ENCODE measurements at regions not wholly inside any gene's neighbourhood (a gene's known extent, or its start where the extent isn't known, plus 50 kb on each side); places are given as distances from the start of the nearest gene placed in this dataset.

DNA sequence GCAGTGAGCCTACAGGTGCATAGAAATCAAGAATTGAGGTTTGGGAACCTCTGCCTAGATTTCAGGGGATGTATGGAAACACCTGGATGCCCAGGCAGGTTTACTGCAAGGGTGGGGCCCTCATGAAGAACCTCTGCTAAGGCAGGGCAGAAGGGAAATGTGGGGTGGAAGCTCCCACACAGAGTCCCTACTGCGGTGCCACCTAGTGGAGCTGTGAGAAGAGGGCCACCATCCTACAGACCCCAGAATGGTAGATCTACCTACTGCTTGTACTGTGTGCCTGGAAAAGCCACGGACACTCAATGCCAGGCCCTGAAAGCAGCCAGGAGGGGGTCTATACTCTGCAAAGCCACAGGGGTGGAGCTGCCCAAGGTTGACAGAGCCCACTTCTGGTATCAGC, 533.5 kb downstream of the GPAM start:
- TF ChIP-seq, protein P1, sequence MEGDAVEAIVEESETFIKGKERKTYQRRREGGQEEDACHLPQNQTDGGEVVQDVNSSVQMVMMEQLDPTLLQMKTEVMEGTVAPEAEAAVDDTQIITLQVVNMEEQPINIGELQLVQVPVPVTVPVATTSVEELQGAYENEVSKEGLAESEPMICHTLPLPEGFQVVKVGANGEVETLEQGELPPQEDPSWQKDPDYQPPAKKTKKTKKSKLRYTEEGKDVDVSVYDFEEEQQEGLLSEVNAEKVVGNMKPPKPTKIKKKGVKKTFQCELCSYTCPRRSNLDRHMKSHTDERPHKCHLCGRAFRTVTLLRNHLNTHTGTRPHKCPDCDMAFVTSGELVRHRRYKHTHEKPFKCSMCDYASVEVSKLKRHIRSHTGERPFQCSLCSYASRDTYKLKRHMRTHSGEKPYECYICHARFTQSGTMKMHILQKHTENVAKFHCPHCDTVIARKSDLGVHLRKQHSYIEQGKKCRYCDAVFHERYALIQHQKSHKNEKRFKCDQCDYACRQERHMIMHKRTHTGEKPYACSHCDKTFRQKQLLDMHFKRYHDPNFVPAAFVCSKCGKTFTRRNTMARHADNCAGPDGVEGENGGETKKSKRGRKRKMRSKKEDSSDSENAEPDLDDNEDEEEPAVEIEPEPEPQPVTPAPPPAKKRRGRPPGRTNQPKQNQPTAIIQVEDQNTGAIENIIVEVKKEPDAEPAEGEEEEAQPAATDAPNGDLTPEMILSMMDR (IDR thresholded peaks at IDR 0.05; ENCODE audit: low read depth, low read length, missing control alignments) = no peak
- no peak overlapping the region for H3K4me3 ChIP-seq (replicated peaks; ENCODE audit: low read depth, low read length)
- DNase-seq (ENCODE audit: extremely low read depth, low read depth) = no peak

DNA sequence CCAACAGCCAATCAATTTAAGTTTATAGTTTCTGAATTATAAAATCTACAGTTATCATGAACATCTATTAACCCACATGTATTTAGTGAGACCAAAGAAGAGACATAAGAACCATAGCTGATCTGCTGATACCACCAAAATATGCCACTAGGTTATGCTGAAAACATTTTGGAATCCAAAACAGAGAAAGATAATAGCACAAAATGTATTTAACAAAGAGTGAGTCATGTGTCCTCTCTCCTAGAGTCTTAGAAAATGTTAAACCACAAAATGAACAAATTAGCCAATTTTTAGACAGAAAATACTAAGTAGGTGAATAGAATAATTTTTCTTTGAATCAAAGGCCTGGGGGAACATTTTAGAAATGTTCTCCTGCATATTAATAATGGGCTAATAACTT, 527.5 kb downstream of the GPAM start:
- DNase-seq (ENCODE audit: extremely low read depth, low read depth) = no peak
- TF ChIP-seq, protein P1 (IDR thresholded peaks at IDR 0.05; ENCODE audit: low read depth, low read length, missing control alignments) = no peak
- H3K4me3 ChIP-seq (replicated peaks; ENCODE audit: low read depth, low read length) = no peak overlapping the region

DNA sequence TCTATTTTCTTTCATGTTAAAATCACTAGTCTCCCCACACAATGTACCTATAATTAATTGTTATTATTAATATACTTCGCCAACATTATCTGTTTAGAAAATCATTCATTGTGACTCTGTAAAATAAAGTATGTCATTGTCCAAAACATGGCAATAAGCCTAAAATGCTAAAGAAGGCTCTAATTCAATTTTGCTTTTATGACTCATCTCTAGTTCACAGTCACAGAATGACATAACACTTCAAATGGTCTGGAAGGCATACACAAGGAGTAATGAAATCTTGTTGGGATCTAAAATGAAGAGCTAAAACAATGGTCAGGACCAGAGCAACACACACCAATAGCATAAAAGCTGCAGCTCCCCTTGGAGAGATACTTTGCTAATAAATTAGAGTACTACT, 505.8 kb downstream of the GPAM start:
- H3K4me3 ChIP-seq (replicated peaks; ENCODE audit: low read depth, low read length) = no peak overlapping the region
- TF ChIP-seq, protein P1 (IDR thresholded peaks at IDR 0.05; ENCODE audit: low read depth, low read length, missing control alignments) = no peak
- no peak for DNase-seq (ENCODE audit: extremely low read depth, low read depth)

- no peak for DNase-seq (ENCODE audit: extremely low read depth, low read depth)
- TF ChIP-seq, protein P1 (IDR thresholded peaks at IDR 0.05; ENCODE audit: low read depth, low read length, missing control alignments) = no peak
Measured at GRCh38 chr10:111686796-111687195, 496.8 kb downstream of the GPAM start.

GRCh38 chr10:111698711-111699110, 484.9 kb downstream of the GPAM start:
- no peak overlapping the region for H3K4me3 ChIP-seq (replicated peaks; ENCODE audit: low read depth, low read length)
- TF ChIP-seq, protein P1 (IDR thresholded peaks at IDR 0.05; ENCODE audit: low read depth, low read length, missing control alignments) = no peak
- no peak for DNase-seq (ENCODE audit: extremely low read depth, low read depth)

More at GRCh38 chr10:111686796-111687195, 496.8 kb downstream of the GPAM start:
- H3K4me3 ChIP-seq (replicated peaks; ENCODE audit: low read depth, low read length) = no peak overlapping the region

- TF ChIP-seq, protein P1 (IDR thresholded peaks at IDR 0.05; ENCODE audit: low read depth, low read length, missing control alignments) = no peak
- H3K4me3 ChIP-seq (replicated peaks; ENCODE audit: low read depth, low read length) = no peak overlapping the region
- no peak for DNase-seq (ENCODE audit: extremely low read depth, low read depth)
Measured at GRCh38 chr10:111703986-111704385, 479.6 kb downstream of the GPAM start.

- no peak for DNase-seq (ENCODE audit: extremely low read depth, low read depth)
- TF ChIP-seq, protein P1 (IDR thresholded peaks at IDR 0.05; ENCODE audit: low read depth, low read length, missing control alignments) = no peak
- H3K4me3 ChIP-seq (replicated peaks; ENCODE audit: low read depth, low read length) = no peak overlapping the region
Measured at GRCh38 chr10:111705021-111705420, 478.5 kb downstream of the GPAM start.
